K562 (cell line): ENCODE measurements at regions not wholly inside any gene's neighbourhood (a gene's known extent, or its start where the extent isn't known, plus 50 kb on each side); places are given as distances from the start of the nearest gene placed in this dataset.

ENCODE experiments used
- ARHGAP35 ChIP-seq: fragments of 450-650 bp; IDR thresholded peaks from 2 replicates; pipeline ENCODE4 v1.6.1; 2018; ENCODE audit not compliant: partially characterized antibody
- CHD2 ChIP-seq: IDR thresholded peaks from 2 replicates; pipeline ENCODE4 v1.6.1; 2011; ENCODE audit warnings: low read depth, low read length
- KAT8 ChIP-seq: fragments of 450-650 bp; IDR thresholded peaks from 2 replicates; pipeline ENCODE4 v1.6.1; 2016; ENCODE audit warnings: low read depth, mild to moderate bottlenecking
- MXI1 ChIP-seq: IDR thresholded peaks from 2 replicates; pipeline ENCODE4 v1.6.1; 2011; ENCODE audit warnings: low read depth, mild to moderate bottlenecking, improper control_type of control experiment, low read length
- POLR2G ChIP-seq: fragments of 200-400 bp; formaldehyde crosslinking; IDR thresholded peaks from 2 replicates; pipeline ENCODE4 v1.6.1; 2017; ENCODE audit warnings: low read depth, mild to moderate bottlenecking, antibody characterized with exemption, low read length, moderate library complexity
- ZNF79 ChIP-seq: fragments of 250-450 bp; sonication (Bioruptor Pico); IDR thresholded peaks from 2 replicates; pipeline ENCODE4 v1.4.0; 2020; ENCODE audit warnings: low read depth, mild to moderate bottlenecking, moderate library complexity
- TF ChIP-seq, protein P1 (sequence below), 3 experiments: IDR thresholded peaks in 2 of 3; conservative IDR thresholded peaks in 1 of 3; 2 replicates each; pipeline ENCODE4 v1.5.1; 2011 to 2012; ENCODE audit warnings: low read length in 3 of 3, mild to moderate bottlenecking in 3 of 3, control low read depth in 2 of 3, improper control_type of control experiment in 1 of 3, inconsistent platforms in 1 of 3, low read depth in 1 of 3, mixed read lengths in 1 of 3, moderate library complexity in 1 of 3; ENCODE audit not compliant: insufficient read depth in 2 of 3
- TF ChIP-seq, protein P2 (sequence below): sonication (generic); formaldehyde crosslinking; IDR thresholded peaks from 2 replicates; pipeline ENCODE4 v1.8.0; 2023; ENCODE audit warnings: mild to moderate bottlenecking, missing genetic modification reagents
- TF ChIP-seq, protein P3 (sequence below), 2 experiments: fragments of 450-650 bp; IDR thresholded peaks; 2 replicates each; pipeline ENCODE4 v1.6.1; 2016; ENCODE audit warnings: mild to moderate bottlenecking in 2 of 2, borderline replicate concordance in 1 of 2, low read depth in 1 of 2, moderate library complexity in 1 of 2
- TF ChIP-seq, protein P4 (sequence below): fragments of 450-650 bp; IDR thresholded peaks from 2 replicates; pipeline ENCODE4 v1.6.1; 2017; ENCODE audit warnings: mild to moderate bottlenecking, moderate library complexity

DNA sequence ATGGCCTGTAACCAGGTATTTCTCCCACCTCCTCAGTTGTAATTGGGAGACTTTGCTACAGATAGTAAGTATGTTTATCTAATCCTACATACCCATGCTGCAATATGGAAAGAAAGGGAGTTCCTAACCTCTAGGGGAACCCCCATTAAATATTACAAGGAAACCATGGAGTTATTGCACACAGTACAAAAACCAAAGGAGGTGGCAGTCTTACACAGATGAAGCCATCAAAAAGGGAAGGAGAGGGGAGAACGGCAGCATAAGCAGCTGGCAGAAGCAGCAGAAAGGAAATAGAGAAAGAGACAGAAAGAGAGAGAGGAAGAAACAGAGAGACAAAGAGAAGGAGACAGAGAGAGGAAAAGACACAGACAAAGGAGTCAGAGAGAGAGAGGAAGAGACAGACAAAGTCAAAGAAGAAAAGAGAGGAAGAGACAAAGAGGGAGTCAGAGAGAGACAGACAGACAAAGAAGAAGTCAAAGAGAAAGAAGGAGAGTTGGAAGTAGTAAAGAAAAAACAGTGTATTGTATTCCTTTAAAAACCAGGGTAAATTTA, 142.9 kb downstream of the FASLG start:
- TF ChIP-seq, protein P1, sequence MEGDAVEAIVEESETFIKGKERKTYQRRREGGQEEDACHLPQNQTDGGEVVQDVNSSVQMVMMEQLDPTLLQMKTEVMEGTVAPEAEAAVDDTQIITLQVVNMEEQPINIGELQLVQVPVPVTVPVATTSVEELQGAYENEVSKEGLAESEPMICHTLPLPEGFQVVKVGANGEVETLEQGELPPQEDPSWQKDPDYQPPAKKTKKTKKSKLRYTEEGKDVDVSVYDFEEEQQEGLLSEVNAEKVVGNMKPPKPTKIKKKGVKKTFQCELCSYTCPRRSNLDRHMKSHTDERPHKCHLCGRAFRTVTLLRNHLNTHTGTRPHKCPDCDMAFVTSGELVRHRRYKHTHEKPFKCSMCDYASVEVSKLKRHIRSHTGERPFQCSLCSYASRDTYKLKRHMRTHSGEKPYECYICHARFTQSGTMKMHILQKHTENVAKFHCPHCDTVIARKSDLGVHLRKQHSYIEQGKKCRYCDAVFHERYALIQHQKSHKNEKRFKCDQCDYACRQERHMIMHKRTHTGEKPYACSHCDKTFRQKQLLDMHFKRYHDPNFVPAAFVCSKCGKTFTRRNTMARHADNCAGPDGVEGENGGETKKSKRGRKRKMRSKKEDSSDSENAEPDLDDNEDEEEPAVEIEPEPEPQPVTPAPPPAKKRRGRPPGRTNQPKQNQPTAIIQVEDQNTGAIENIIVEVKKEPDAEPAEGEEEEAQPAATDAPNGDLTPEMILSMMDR (IDR thresholded peaks at IDR 0.05 in 2 of 3, conservative IDR thresholded peaks at IDR 0.05 in 1 of 3; ENCODE audit: insufficient read depth in 2 of 3, low read depth in 1 of 3, low read length in 3 of 3), result no peak
- no peak for TF ChIP-seq POLR2G
- TF ChIP-seq ARHGAP35, result no peak
- TF ChIP-seq KAT8, result no peak
- TF ChIP-seq, protein P2, sequence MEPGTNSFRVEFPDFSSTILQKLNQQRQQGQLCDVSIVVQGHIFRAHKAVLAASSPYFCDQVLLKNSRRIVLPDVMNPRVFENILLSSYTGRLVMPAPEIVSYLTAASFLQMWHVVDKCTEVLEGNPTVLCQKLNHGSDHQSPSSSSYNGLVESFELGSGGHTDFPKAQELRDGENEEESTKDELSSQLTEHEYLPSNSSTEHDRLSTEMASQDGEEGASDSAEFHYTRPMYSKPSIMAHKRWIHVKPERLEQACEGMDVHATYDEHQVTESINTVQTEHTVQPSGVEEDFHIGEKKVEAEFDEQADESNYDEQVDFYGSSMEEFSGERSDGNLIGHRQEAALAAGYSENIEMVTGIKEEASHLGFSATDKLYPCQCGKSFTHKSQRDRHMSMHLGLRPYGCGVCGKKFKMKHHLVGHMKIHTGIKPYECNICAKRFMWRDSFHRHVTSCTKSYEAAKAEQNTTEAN (CRISPR knock-in tag), result no peak
- TF ChIP-seq MXI1, result no peak
- TF ChIP-seq, protein P3, sequence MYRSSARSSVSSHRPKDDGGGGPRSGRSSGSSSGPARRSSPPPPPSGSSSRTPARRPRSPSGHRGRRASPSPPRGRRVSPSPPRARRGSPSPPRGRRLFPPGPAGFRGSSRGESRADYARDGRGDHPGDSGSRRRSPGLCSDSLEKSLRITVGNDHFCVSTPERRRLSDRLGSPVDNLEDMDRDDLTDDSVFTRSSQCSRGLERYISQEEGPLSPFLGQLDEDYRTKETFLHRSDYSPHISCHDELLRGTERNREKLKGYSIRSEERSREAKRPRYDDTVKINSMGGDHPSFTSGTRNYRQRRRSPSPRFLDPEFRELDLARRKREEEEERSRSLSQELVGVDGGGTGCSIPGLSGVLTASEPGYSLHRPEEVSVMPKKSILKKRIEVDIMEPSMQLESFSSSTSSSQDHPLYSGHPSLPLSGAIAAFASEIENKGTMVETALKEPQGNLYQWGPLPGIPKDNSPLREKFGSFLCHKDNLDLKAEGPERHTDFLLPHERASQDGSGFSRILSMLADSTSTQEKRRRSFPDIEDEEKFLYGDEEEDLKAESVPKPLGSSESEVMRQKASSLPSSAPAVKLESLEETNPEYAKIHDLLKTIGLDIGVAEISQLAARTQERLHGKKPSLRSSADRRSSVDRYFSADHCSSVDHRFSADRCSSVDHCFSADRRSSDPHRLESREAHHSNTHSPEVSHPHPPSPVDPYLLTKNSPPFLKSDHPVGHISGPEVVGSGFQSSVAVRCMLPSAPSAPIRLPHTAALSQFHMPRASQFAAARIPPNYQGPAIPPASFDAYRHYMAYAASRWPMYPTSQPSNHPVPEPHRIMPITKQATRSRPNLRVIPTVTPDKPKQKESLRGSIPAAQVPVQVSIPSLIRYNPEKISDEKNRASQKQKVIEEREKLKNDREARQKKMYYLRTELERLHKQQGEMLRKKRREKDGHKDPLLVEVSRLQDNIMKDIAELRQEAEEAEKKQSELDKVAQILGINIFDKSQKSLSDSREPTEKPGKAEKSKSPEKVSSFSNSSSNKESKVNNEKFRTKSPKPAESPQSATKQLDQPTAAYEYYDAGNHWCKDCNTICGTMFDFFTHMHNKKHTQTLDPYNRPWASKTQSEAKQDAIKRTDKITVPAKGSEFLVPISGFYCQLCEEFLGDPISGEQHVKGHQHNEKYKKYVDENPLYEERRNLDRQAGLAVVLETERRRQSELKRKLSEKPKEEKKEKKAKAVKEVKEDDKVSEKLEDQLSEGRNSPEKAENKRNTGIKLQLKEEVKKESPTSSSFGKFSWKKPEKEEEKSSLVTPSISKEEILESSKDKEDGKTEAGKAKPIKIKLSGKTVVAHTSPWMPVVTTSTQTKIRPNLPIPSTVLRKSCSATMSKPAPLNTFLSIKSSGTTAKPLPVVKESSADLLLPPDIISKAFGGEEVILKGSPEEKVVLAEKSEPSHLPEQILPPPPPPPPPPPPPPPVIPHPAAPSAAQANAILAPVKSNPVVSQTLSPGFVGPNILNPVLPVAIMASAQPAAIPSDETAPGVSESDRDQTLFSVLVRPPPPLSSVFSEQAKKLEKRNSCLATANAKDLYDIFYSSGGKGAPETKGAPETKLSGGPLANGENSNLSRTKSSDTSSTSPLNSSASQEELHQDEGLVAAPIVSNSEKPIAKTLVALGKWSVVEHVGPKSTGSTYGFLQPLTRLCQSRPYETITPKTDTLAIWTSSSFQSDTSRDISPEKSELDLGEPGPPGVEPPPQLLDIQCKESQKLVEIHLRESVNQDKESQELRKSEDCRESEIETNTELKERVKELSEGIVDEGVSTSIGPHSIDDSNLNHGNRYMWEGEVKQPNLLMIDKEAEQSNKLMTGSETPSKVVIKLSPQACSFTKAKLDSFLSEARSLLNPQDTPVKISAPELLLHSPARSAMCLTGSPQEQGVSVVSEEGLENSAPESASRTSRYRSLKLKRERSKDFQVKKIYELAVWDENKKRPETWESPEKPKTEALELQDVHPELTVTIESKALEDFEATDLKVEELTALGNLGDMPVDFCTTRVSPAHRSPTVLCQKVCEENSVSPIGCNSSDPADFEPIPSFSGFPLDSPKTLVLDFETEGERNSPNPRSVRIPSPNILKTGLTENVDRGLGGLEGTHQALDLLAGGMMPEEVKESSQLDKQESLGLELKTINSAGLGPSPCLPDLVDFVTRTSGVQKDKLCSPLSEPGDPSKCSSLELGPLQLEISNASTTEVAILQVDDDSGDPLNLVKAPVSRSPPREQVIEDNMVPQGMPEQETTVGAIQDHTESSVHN (IDR thresholded peaks at IDR 0.05; ENCODE audit: borderline replicate concordance in 1 of 2, low read depth in 1 of 2), result no peak
- TF ChIP-seq ZNF79 (CRISPR knock-in tag), result no peak
- no peak for TF ChIP-seq CHD2
- TF ChIP-seq, protein P4, sequence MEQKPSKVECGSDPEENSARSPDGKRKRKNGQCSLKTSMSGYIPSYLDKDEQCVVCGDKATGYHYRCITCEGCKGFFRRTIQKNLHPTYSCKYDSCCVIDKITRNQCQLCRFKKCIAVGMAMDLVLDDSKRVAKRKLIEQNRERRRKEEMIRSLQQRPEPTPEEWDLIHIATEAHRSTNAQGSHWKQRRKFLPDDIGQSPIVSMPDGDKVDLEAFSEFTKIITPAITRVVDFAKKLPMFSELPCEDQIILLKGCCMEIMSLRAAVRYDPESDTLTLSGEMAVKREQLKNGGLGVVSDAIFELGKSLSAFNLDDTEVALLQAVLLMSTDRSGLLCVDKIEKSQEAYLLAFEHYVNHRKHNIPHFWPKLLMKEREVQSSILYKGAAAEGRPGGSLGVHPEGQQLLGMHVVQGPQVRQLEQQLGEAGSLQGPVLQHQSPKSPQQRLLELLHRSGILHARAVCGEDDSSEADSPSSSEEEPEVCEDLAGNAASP, result no peak
